GM12878 (cell line): ENCODE measurements at regions not wholly inside any gene's neighbourhood (a gene's known extent, or its start where the extent isn't known, plus 50 kb on each side); places are given as distances from the start of the nearest gene placed in this dataset.

Experiments
- ATAC-seq: fragments of 200-7000 bp; cut with Tn5 transposase; 3 replicates; pipeline ENCODE4 v1.9.1; 2020; ENCODE audit warnings: mild to moderate bottlenecking, moderate library complexity
- BruUV-seq: library from RNA; stranded (reverse); fragments of 400-500 nt; replicated peaks from 2 replicates; lab custom pipeline; 2021; lab: Mats Ljungman, UMichigan
- CTCF ChIA-PET: fragments of 300-600 bp; sonication (Branson Sonifier 250); formaldehyde crosslinking; extraction: SDS; loops from one replicate; lab custom pipeline; 2021; ENCODE audit warnings: inconsistent platforms; lab: Yijun Ruan, JAX
- POLR2A ChIA-PET: fragments of 350-600 bp; formaldehyde crosslinking; extraction: SDS; loops from one replicate; lab custom pipeline; 2021; ENCODE audit warnings: inconsistent platforms; lab: Charles Lee
- RAD21 ChIA-PET: fragments of 300-600 bp; sonication (Branson Sonifier 250); formaldehyde crosslinking; loops from one replicate; lab custom pipeline; 2023; ENCODE audit warnings: antibody characterized with exemption; ENCODE audit not compliant: unreplicated experiment; lab: Charles Lee
- SMC1A ChIA-PET: fragments of 300-600 bp; sonication (Branson Sonifier 250); formaldehyde crosslinking; loops from one replicate; lab custom pipeline; 2023; ENCODE audit not compliant: unreplicated experiment, uncharacterized antibody; lab: Charles Lee
- DNase-seq: peaks from one replicate; pipeline ENCODE4 v3.0.0-alpha.2; 2011; ENCODE audit warnings: low read depth, low spot score
- FAIRE-seq: peaks from 3 replicates; lab custom pipeline; 2011; peaks lifted over from hg19 to GRCh38; lab: Jason Lieb, UNC
- H2AFZ ChIP-seq: 2 replicates; pipeline ENCODE4 v1.6.0; 2011; ENCODE audit warnings: low read depth, low read length, control low read depth; ENCODE audit not compliant: control insufficient read depth
- H3K27ac ChIP-seq: 2 replicates; pipeline ENCODE4 v1.5.1; 2011; ENCODE audit warnings: control low read depth; ENCODE audit not compliant: control insufficient read depth, insufficient read depth
- H3K27me3 ChIP-seq, 2 experiments: replicated peaks in 1 of 2; 2 replicates each; pipeline versions ENCODE4 v1.6.0 to v1.6.1; 2011; ENCODE audit warnings: low read length in 1 of 2; ENCODE audit not compliant: control insufficient read depth in 2 of 2, insufficient read depth in 2 of 2
- H3K36me3 ChIP-seq, 2 experiments: 2 replicates each; pipeline ENCODE4 v1.5.1; 2011; ENCODE audit warnings: low read length in 1 of 2; ENCODE audit not compliant: control insufficient read depth in 2 of 2, insufficient read depth in 2 of 2
- H3K4me1 ChIP-seq: 2 replicates; pipeline ENCODE4 v1.6.1; 2011; ENCODE audit warnings: mild to moderate bottlenecking, low read length, moderate library complexity, mixed read lengths; ENCODE audit not compliant: control insufficient read depth, insufficient read depth
- H3K4me2 ChIP-seq: 2 replicates; pipeline ENCODE4 v1.6.0; 2011; ENCODE audit warnings: control low read depth; ENCODE audit not compliant: control insufficient read depth, insufficient read depth
- H3K4me3 ChIP-seq: fragments of 200-600 bp; sonication (generic); 2 replicates; pipeline ENCODE4 v1.5.1; 2016
- H3K79me2 ChIP-seq: 2 replicates; pipeline ENCODE4 v1.6.0; 2011; ENCODE audit warnings: low read length; ENCODE audit not compliant: control insufficient read depth, insufficient read depth
- H3K9ac ChIP-seq: 2 replicates; pipeline ENCODE4 v1.8.0; 2011; ENCODE audit warnings: low read length, control low read depth, mixed read lengths; ENCODE audit not compliant: control insufficient read depth, insufficient read depth
- H3K9me3 ChIP-seq: replicated peaks from 3 replicates; pipeline ENCODE4 v1.5.1; 2011; ENCODE audit warnings: mild to moderate bottlenecking, low read length; ENCODE audit not compliant: control insufficient read depth, insufficient read depth
- H4K20me1 ChIP-seq: 2 replicates; pipeline ENCODE4 v1.6.0; 2011; ENCODE audit not compliant: control insufficient read depth, insufficient read depth
- BACH1 ChIP-seq: fragments of 450-650 bp; IDR thresholded peaks from 2 replicates; pipeline ENCODE4 v1.6.1; 2017; ENCODE audit warnings: mild to moderate bottlenecking, borderline replicate concordance
- BCL11A ChIP-seq: IDR thresholded peaks from 2 replicates; pipeline ENCODE4 v1.6.1; 2011; ENCODE audit warnings: low read depth, low read length
- BHLHE40 ChIP-seq, 2 experiments: fragments of 450-650 bp in 1 of 2; IDR thresholded peaks; 2 replicates each; pipeline ENCODE4 v1.6.1; 2011 to 2017; ENCODE audit warnings: low read depth in 2 of 2, borderline replicate concordance in 1 of 2, improper control_type of control experiment in 1 of 2, low read length in 1 of 2, mild to moderate bottlenecking in 1 of 2
- ETV6 ChIP-seq, 2 experiments: fragments of 450-650 bp in 1 of 2; IDR thresholded peaks in 1 of 2; conservative IDR thresholded peaks in 1 of 2; 2 replicates each; pipeline ENCODE4 v1.6.1; 2014; ENCODE audit warnings: antibody characterized with exemption in 1 of 2, borderline replicate concordance in 1 of 2, low read depth in 1 of 2, mild to moderate bottlenecking in 1 of 2, moderate library complexity in 1 of 2
- IRF4 ChIP-seq: IDR thresholded peaks from 2 replicates; pipeline ENCODE4 v1.6.1; 2011; ENCODE audit warnings: low read depth, low read length
- MTA3 ChIP-seq: IDR thresholded peaks from 2 replicates; pipeline ENCODE4 v1.6.1; 2012; ENCODE audit warnings: low read length, inconsistent platforms, borderline replicate concordance
- MYC ChIP-seq: IDR thresholded peaks from 2 replicates; pipeline ENCODE4 v1.6.1; 2011; ENCODE audit warnings: mild to moderate bottlenecking, low read length, moderate library complexity, inconsistent platforms; ENCODE audit not compliant: insufficient read depth, insufficient replicate concordance, insufficient read length, severe bottlenecking
- RCOR1 ChIP-seq: conservative IDR thresholded peaks from 2 replicates; pipeline ENCODE4 v1.6.1; 2012; ENCODE audit warnings: low read depth, low read length, improper control_type of control experiment
- RELA ChIP-seq: fragments of 450-650 bp; IDR thresholded peaks from 2 replicates; pipeline ENCODE4 v1.8.0; 2014; ENCODE audit warnings: borderline replicate concordance; ENCODE audit not compliant: partially characterized antibody
- TCF12 ChIP-seq: IDR thresholded peaks from 2 replicates; pipeline ENCODE4 v1.6.1; 2011; ENCODE audit warnings: low read depth, mild to moderate bottlenecking, low read length
- ZNF207 ChIP-seq: fragments of 450-650 bp; IDR thresholded peaks from 2 replicates; pipeline ENCODE4 v1.6.1; 2014; ENCODE audit warnings: antibody characterized with exemption, mild to moderate bottlenecking, borderline replicate concordance
- ZNF274 ChIP-seq: IDR thresholded peaks from one replicate; pipeline ENCODE4 v1.8.0; 2011; ENCODE audit not compliant: insufficient read length, insufficient read depth
- ZSCAN29 ChIP-seq: fragments of 450-650 bp; IDR thresholded peaks from 2 replicates; pipeline ENCODE4 v1.6.1; 2017; ENCODE audit warnings: mild to moderate bottlenecking, moderate library complexity
- WGBS: methylation state at CpG from one replicate; pipeline ENCODE4 v1.1.6; 2016; ENCODE audit warnings: low lambda C conversion rate; ENCODE audit not compliant: insufficient replicate concordance, insufficient coverage; ENCODE audit errors: missing lambda C conversion rate; 5-methylcytosine and 5-hydroxymethylcytosine counted together
- in situ Hi-C: fragments of 300-500 bp; cut with MboI; formaldehyde crosslinking; loops from 9 replicates; pipeline ENCODE4 v1.14.3; 2018; ENCODE audit warnings: mixed read lengths
- intact Hi-C: fragments of 100-400 bp; cut with micrococcal nuclease; formaldehyde crosslinking; loops from one replicate; pipeline ENCODE4 v1.14.2; 2022; ENCODE audit not compliant: unreplicated experiment
- TF ChIP-seq, protein P1 (sequence below): fragments of 450-650 bp; IDR thresholded peaks from 2 replicates; pipeline ENCODE4 v1.6.1; 2017; ENCODE audit warnings: low read depth, mild to moderate bottlenecking, moderate library complexity
- TF ChIP-seq, protein P2 (sequence below): fragments of 450-650 bp; IDR thresholded peaks from 2 replicates; pipeline ENCODE4 v1.6.1; 2017; ENCODE audit warnings: mild to moderate bottlenecking

DNA sequence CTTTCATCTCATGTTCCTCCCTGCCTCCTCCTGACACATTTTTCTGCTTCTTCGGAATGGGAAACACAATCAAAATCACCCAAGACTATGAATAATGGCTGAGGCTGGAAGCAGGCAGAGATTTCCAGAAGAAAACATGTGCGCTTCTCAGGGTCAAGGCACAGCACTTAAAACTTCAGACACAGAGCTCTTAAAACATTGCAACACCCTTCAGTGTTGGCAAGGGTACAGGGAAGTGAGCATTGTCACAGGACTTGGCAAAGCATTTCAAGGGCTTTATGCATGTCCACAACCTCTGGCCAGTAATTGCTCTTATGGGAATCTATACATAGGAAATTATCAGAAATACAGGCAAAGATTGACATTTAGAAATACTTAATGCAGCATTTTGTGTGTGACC lies 477.6 kb upstream of the KLHL29 start (continued):
- TF ChIP-seq MTA3 (no peak), MYC (no peak)

DNA sequence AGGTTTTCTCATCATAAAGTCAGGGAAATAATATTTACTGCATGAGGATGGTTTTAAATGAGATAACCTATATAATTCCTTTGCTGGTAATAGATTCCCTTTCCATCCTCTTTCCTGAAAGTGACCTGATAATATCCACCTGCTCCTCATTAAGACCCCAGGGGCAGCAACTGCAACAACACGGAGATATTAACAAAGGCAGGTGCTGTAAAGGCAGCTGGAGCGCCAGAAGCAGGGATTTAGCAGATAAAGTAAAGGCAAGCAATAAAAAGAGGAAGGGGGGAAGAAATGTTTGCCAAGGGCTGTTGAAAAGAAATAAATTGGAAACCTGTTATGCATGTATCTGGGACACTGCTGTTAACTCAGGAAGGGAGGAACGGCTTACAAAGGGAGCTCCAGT lies 472.6 kb upstream of the KLHL29 start:
- POLR2A ChIA-PET = no interaction called here

DNA sequence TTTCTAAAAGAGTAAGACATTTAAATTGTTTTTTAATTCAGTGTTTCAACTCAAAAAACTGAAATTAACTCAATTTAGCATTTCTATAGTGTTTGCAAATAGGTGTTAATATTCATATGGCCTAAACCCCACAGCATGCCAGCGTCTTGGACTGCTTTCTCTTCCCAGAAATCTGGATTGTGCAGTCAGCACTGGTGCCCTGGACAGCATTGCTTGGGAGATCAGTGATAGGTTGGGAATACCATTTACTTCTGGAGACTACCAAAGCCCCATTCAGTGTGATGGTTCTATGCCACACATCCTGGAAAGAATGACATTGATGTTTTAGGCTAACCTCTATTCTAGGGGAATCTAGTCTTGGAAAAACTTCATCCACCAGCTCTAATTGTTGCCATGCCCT lies 455.0 kb upstream of the KLHL29 start:
- Histone ChIP-seq H3K27ac (no peak overlapping the region), H3K9me3 (no peaks in the 10 kb centered on the region), H2AFZ (no peak overlapping the region), H3K36me3 (no peaks in the 10 kb centered on the region), H3K4me3 (no peak overlapping the region), H3K9ac (no peak overlapping the region), H4K20me1 (no peaks in the 10 kb centered on the region), H3K4me2 (no peak overlapping the region), H3K4me1 (no peaks in the 10 kb centered on the region), H3K27me3 (no peaks in the 10 kb centered on the region), H3K79me2 (no peaks in the 10 kb centered on the region)
- ATAC-seq = no peak
- ChIA-PET CTCF (no interaction called here), RAD21 (no interaction called here), SMC1A (no interaction called here), POLR2A (no interaction called here)
- TF ChIP-seq, protein P1, sequence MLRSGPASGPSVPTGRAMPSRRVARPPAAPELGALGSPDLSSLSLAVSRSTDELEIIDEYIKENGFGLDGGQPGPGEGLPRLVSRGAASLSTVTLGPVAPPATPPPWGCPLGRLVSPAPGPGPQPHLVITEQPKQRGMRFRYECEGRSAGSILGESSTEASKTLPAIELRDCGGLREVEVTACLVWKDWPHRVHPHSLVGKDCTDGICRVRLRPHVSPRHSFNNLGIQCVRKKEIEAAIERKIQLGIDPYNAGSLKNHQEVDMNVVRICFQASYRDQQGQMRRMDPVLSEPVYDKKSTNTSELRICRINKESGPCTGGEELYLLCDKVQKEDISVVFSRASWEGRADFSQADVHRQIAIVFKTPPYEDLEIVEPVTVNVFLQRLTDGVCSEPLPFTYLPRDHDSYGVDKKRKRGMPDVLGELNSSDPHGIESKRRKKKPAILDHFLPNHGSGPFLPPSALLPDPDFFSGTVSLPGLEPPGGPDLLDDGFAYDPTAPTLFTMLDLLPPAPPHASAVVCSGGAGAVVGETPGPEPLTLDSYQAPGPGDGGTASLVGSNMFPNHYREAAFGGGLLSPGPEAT = no peak
- TF ChIP-seq BCL11A (no peak), BHLHE40 (IDR thresholded peaks at IDR 0.05; ENCODE audit: borderline replicate concordance in 1 of 2, low read depth in 2 of 2, low read length in 1 of 2) (no peak), BACH1 (no peak), RELA (no peak), IRF4 (no peak), TCF12 (no peak), ZSCAN29 (no peak), RCOR1 (no peak), ZNF274 (no peak), ZNF207 (no peak)
- TF ChIP-seq, protein P2, sequence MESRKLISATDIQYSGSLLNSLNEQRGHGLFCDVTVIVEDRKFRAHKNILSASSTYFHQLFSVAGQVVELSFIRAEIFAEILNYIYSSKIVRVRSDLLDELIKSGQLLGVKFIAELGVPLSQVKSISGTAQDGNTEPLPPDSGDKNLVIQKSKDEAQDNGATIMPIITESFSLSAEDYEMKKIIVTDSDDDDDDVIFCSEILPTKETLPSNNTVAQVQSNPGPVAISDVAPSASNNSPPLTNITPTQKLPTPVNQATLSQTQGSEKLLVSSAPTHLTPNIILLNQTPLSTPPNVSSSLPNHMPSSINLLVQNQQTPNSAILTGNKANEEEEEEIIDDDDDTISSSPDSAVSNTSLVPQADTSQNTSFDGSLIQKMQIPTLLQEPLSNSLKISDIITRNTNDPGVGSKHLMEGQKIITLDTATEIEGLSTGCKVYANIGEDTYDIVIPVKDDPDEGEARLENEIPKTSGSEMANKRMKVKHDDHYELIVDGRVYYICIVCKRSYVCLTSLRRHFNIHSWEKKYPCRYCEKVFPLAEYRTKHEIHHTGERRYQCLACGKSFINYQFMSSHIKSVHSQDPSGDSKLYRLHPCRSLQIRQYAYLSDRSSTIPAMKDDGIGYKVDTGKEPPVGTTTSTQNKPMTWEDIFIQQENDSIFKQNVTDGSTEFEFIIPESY = no peak
- intact Hi-C loops = no loop called here
- in situ Hi-C loops = no loop called here
- FAIRE-seq = no peak
- 0% methylated on average over 1 of the region's 1 CpG for WGBS
- no peak for DNase-seq
- no TSS peak for BruUV-seq

More for the DNA sequence above, 472.6 kb upstream of the KLHL29 start:
- H3K27me3 ChIP-seq = no peaks in the 10 kb centered on the region
- intact Hi-C loops (no loop called here), in situ Hi-C loops (no loop called here)
- H3K4me1 ChIP-seq = no peaks in the 10 kb centered on the region
- CTCF ChIA-PET = interaction anchor here (2.8 kb wide), 1 partner anchor 8 kb away, joined by 9 read pairs; no protein-coding TSS in a partner anchor
- no peak overlapping the region for H2AFZ ChIP-seq
- SMC1A ChIA-PET = no interaction called here
- WGBS = 16% methylated on average over 3 of the region's 3 CpGs
- H3K4me3 ChIP-seq = no peak overlapping the region
- RAD21 ChIA-PET = no interaction called here
- H3K36me3 ChIP-seq = no peaks in the 10 kb centered on the region
- no peaks in the 10 kb centered on the region for H3K79me2 ChIP-seq
- no TSS peak for BruUV-seq
- DNase-seq (no peak), ATAC-seq (no peak), FAIRE-seq (no peak)
- TF ChIP-seq ETV6 (conservative IDR thresholded peaks at IDR 0.05 in 1 of 2, IDR thresholded peaks at IDR 0.05 in 1 of 2; ENCODE audit: borderline replicate concordance in 1 of 2, low read depth in 1 of 2) = no peak
- no peak overlapping the region for H3K9ac ChIP-seq
- no peak overlapping the region for H3K27ac ChIP-seq
- no peaks in the 10 kb centered on the region for H4K20me1 ChIP-seq
- no peaks in the 10 kb centered on the region for H3K9me3 ChIP-seq
- no peak overlapping the region for H3K4me2 ChIP-seq
